PC-3 (cell line): ENCODE measurements at regions not wholly inside any gene's neighbourhood (a gene's known extent, or its start where the extent isn't known, plus 50 kb on each side); places are given as distances from the start of the nearest gene placed in this dataset.

Experiments
- ATAC-seq: fragments of 200-7000 bp; cut with Tn5 transposase; 2 replicates; pipeline ENCODE4 v1.9.1; 2020; ENCODE audit warnings: mild to moderate bottlenecking, moderate library complexity
- BruUV-seq: library from RNA; stranded (reverse); fragments of 400-500 nt; replicated peaks from 2 replicates; lab custom pipeline; 2021; lab: Mats Ljungman, UMichigan
- CTCF ChIA-PET: fragments of 300-600 bp; sonication (Branson Sonifier 250); formaldehyde crosslinking; loops from one replicate; lab custom pipeline; 2022; ENCODE audit warnings: antibody characterized with exemption; lab: Charles Lee
- POLR2A ChIA-PET: fragments of 300-600 bp; sonication (Branson Sonifier 250); formaldehyde crosslinking; loops from one replicate; lab custom pipeline; 2022; ENCODE audit warnings: antibody characterized with exemption; ENCODE audit not compliant: unreplicated experiment; lab: Charles Lee
- DNase-seq: peaks from one replicate; pipeline ENCODE4 v3.0.0-alpha.2; 2015
- H2AFZ ChIP-seq: fragments of 300-600 bp; sonication (generic); 2 replicates; pipeline ENCODE4 v1.6.0; 2016; ENCODE audit warnings: antibody characterized with exemption, low read length
- H3F3A ChIP-seq: fragments of 300-600 bp; sonication (generic); one replicate; pipeline ENCODE4 v1.6.0; 2017; ENCODE audit warnings: antibody characterized with exemption, low read length, control low read depth, mild to moderate bottlenecking; ENCODE audit not compliant: unreplicated experiment
- H3K27ac ChIP-seq: fragments of 300-600 bp; sonication (generic); 2 replicates; pipeline ENCODE4 v1.5.1; 2016; ENCODE audit warnings: mild to moderate bottlenecking, low read length
- H3K27me3 ChIP-seq: fragments of 300-600 bp; sonication (generic); 2 replicates; pipeline ENCODE4 v1.6.1; 2016; ENCODE audit warnings: low read length, mixed read lengths
- H3K36me3 ChIP-seq: fragments of 300-600 bp; sonication (generic); 2 replicates; pipeline ENCODE4 v1.6.1; 2016; ENCODE audit warnings: low read depth, mixed run types, low read length, mixed read lengths
- H3K4me1 ChIP-seq: fragments of 300-600 bp; sonication (generic); 2 replicates; pipeline ENCODE4 v1.5.1; 2016; ENCODE audit warnings: low read length; ENCODE audit not compliant: insufficient read depth
- H3K4me2 ChIP-seq: fragments of 300-600 bp; sonication (generic); 2 replicates; pipeline ENCODE4 v1.6.0; 2016; ENCODE audit warnings: low read length
- H3K4me3 ChIP-seq: fragments of 300-600 bp; sonication (generic); 2 replicates; pipeline ENCODE4 v1.5.1; 2016; ENCODE audit warnings: mild to moderate bottlenecking, low read length, mixed read lengths
- H3K79me2 ChIP-seq: fragments of 300-600 bp; sonication (generic); 2 replicates; pipeline ENCODE4 v1.6.1; 2017; ENCODE audit warnings: low read length, mixed read lengths
- H3K9ac ChIP-seq: fragments of 300-600 bp; sonication (generic); 2 replicates; pipeline ENCODE4 v1.6.0; 2016; ENCODE audit warnings: mild to moderate bottlenecking, low read length
- H3K9me2 ChIP-seq: fragments of 300-600 bp; sonication (generic); replicated peaks from 2 replicates; pipeline ENCODE4 v1.6.1; 2016; ENCODE audit warnings: mixed run types, low read length, mixed read lengths
- H3K9me3 ChIP-seq: fragments of 300-600 bp; sonication (generic); 2 replicates; pipeline ENCODE4 v1.6.1; 2016; ENCODE audit warnings: low read length, mixed read lengths
- H4K20me1 ChIP-seq: fragments of 300-600 bp; sonication (generic); 2 replicates; pipeline ENCODE4 v1.6.1; 2016; ENCODE audit warnings: low read length, mixed read lengths
- EZH2 ChIP-seq: fragments of 300-600 bp; sonication (generic); IDR thresholded peaks from one replicate; pipeline ENCODE4 v1.6.1; 2017; ENCODE audit warnings: antibody characterized with exemption, mild to moderate bottlenecking, low read length; ENCODE audit not compliant: unreplicated experiment
- EZH2phosphoT487 ChIP-seq: fragments of 300-600 bp; sonication (generic); IDR thresholded peaks from 2 replicates; pipeline ENCODE4 v1.6.1; 2018; ENCODE audit warnings: mild to moderate bottlenecking, antibody characterized with exemption, low read length, borderline replicate concordance
- intact Hi-C: fragments of 100-400 bp; cut with micrococcal nuclease; formaldehyde crosslinking; loops from 2 replicates; pipeline ENCODE4 v1.9.0; 2023
- TF ChIP-seq, protein P1 (sequence below): fragments of 300-600 bp; sonication (generic); conservative IDR thresholded peaks from 2 replicates; pipeline ENCODE4 v1.5.1; 2017; ENCODE audit warnings: antibody characterized with exemption, low read depth, mild to moderate bottlenecking, low read length

DNA sequence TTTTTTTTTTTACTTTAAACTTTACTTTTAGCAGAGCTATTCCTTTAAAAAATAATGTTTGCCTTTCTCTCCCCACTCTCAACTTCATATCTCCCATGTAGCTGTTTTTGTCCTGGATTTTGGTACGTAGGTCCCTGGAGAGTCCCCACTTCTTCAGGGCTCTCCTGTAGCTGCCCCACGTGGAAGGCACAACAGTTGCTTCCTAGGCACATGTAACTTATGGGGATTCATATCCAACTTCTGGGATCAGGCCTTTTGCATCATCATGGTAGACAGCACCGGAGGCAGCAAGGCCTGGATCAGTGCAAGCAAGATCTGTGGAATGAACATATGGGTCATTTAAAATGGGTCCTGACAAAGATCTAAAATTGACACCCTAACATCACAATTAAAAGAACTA is 95.7 kb downstream of the ACAA2 start:
- intact Hi-C loops = no loop called here

GRCh38 chr18:49716035-49716434 is 97.3 kb downstream of the ACAA2 start:
- ATAC-seq = no peak
- Histone ChIP-seq H3K9me3 (no peaks in the 10 kb centered on the region), H3K36me3 (no peaks in the 10 kb centered on the region), H3K27ac (no peak overlapping the region), H3K79me2 (no peaks in the 10 kb centered on the region), H3K4me1 (no peaks in the 10 kb centered on the region), H2AFZ (no peak overlapping the region), H4K20me1 (no peaks in the 10 kb centered on the region), H3K27me3 (no peaks in the 10 kb centered on the region), H3K9ac (no peak overlapping the region), H3K9me2 (no peaks in the 10 kb centered on the region), H3F3A (no peaks in the 10 kb centered on the region), H3K4me2 (no peak overlapping the region), H3K4me3 (no peak overlapping the region)
- intact Hi-C loops = no loop called here
- ChIA-PET POLR2A (no interaction called here), CTCF (no interaction called here)
- BruUV-seq = no TSS peak
- TF ChIP-seq EZH2phosphoT487 (no peak), EZH2 (no peak)
- TF ChIP-seq, protein P1, sequence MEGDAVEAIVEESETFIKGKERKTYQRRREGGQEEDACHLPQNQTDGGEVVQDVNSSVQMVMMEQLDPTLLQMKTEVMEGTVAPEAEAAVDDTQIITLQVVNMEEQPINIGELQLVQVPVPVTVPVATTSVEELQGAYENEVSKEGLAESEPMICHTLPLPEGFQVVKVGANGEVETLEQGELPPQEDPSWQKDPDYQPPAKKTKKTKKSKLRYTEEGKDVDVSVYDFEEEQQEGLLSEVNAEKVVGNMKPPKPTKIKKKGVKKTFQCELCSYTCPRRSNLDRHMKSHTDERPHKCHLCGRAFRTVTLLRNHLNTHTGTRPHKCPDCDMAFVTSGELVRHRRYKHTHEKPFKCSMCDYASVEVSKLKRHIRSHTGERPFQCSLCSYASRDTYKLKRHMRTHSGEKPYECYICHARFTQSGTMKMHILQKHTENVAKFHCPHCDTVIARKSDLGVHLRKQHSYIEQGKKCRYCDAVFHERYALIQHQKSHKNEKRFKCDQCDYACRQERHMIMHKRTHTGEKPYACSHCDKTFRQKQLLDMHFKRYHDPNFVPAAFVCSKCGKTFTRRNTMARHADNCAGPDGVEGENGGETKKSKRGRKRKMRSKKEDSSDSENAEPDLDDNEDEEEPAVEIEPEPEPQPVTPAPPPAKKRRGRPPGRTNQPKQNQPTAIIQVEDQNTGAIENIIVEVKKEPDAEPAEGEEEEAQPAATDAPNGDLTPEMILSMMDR = no peak
- no peak for DNase-seq

More for the DNA sequence above, 95.7 kb downstream of the ACAA2 start:
- Histone ChIP-seq H3K4me3 (no peak overlapping the region), H3K9ac (no peak overlapping the region), H3K4me2 (no peak overlapping the region), H4K20me1 (no peaks in the 10 kb centered on the region), H3K9me2 (no peaks in the 10 kb centered on the region), H3K36me3 (no peaks in the 10 kb centered on the region), H3F3A (no peaks in the 10 kb centered on the region), H3K9me3 (no peaks in the 10 kb centered on the region), H3K4me1 (no peaks in the 10 kb centered on the region), H3K27ac (no peak overlapping the region), H3K79me2 (no peaks in the 10 kb centered on the region), H3K27me3 (no peaks in the 10 kb centered on the region), H2AFZ (no peak overlapping the region)
- ATAC-seq (no peak), DNase-seq (no peak)
- TF ChIP-seq, protein P1 = no peak
- POLR2A ChIA-PET = no interaction called here
- BruUV-seq = no TSS peak
- CTCF ChIA-PET = no interaction called here

- ChIA-PET CTCF (no interaction called here), POLR2A (interaction anchor here (0.6 kb wide), 1 partner anchor 172 kb away, joined by 3 read pairs; no protein-coding TSS in a partner anchor)
- TF ChIP-seq, protein P1 = no peak
- no peak for TF ChIP-seq EZH2phosphoT487
- TF ChIP-seq EZH2 = no peak
- Histone ChIP-seq H3K27ac (no peak overlapping the region), H4K20me1 (no peaks in the 10 kb centered on the region), H3K27me3 (no peaks in the 10 kb centered on the region), H3K4me2 (no peak overlapping the region), H2AFZ (no peak overlapping the region), H3K4me1 (no peaks in the 10 kb centered on the region), H3K9me2 (no peaks in the 10 kb centered on the region), H3K79me2 (no peaks in the 10 kb centered on the region), H3K4me3 (no peak overlapping the region), H3K36me3 (no peaks in the 10 kb centered on the region), H3F3A (no peaks in the 10 kb centered on the region), H3K9me3 (no peaks in the 10 kb centered on the region), H3K9ac (no peak overlapping the region)
- no TSS peak for BruUV-seq
- DNase-seq (no peak), ATAC-seq (no peak)
- intact Hi-C loops = no loop called here
These were observed 104.0 kb downstream of the ACAA2 start for GRCh38 chr18:49709347-49709690.
